Heart right ventricle (tissue), 16 donors: ENCODE measurements at regions not wholly inside any gene's neighbourhood (a gene's known extent, or its start where the extent isn't known, plus 50 kb on each side); places are given as distances from the start of the nearest gene placed in this dataset.

Experiments used
- ATAC-seq, 8 donors: fragments of 200-7000 bp; cut with Tn5 transposase; one replicate each; pipeline ENCODE4 v1.9.1; 2020; ENCODE audit warnings: mild to moderate bottlenecking in 8 of 8, moderate library complexity in 8 of 8, moderate number of reproducible peaks in 1 of 8
- DNase-seq, 2 donors: peaks; one replicate each; pipeline ENCODE4 v3.0.0-alpha.2; 2020
- H3K27ac ChIP-seq, 10 donors: fragments of 200-600 bp; sonication (generic) in 2 of 10; one replicate each; pipeline versions ENCODE4 v1.5.0 to v1.8.0; 2020 to 2022; ENCODE audit warnings: mild to moderate bottlenecking in 3 of 10
- H3K27me3 ChIP-seq, 7 donors: fragments of 200-600 bp; one replicate each; pipeline ENCODE4 v1.8.0; 2021 to 2022; ENCODE audit warnings: mild to moderate bottlenecking in 2 of 7
- H3K36me3 ChIP-seq, 9 donors: fragments of 200-600 bp; sonication (generic) in 1 of 9; one replicate each; pipeline versions ENCODE4 v1.5.0 to v1.8.0; 2020 to 2022; ENCODE audit warnings: mild to moderate bottlenecking in 2 of 9
- H3K4me1 ChIP-seq, 9 donors: fragments of 200-600 bp; sonication (generic) in 1 of 9; one replicate each; pipeline versions ENCODE4 v1.5.0 to v1.8.0; 2020 to 2022; ENCODE audit warnings: mild to moderate bottlenecking in 4 of 9
- H3K4me3 ChIP-seq, 10 donors: fragments of 200-600 bp; sonication (generic) in 2 of 10; one replicate each; pipeline versions ENCODE4 v1.5.0 to v1.8.0; 2020 to 2022; ENCODE audit warnings: mild to moderate bottlenecking in 7 of 10, moderate library complexity in 2 of 10
- H3K9me3 ChIP-seq, 11 donors: fragments of 200-600 bp in 10 of 11; sonication (generic) in 2 of 11; one replicate each; pipeline versions ENCODE4 v1.5.0 to v1.8.0; 2013 to 2022; ENCODE audit warnings: mild to moderate bottlenecking in 2 of 11, control low read depth in 1 of 11, moderate library complexity in 1 of 11
- WGBS, 2 donors: extraction: QIAGEN DNeasy Blood & Tissue Kit; methylation state at CpG; one replicate each; pipeline ENCODE4 v1.1.7; 2013; ENCODE audit warnings: inconsistent platforms in 1 of 2; 5-methylcytosine and 5-hydroxymethylcytosine counted together
- intact Hi-C, 10 donors: fragments of 100-400 bp; cut with DNase I; formaldehyde crosslinking; loops; one replicate each; pipeline versions ENCODE4 v1.11.1 to v1.14.2; 2022
- TF ChIP-seq, protein P1 (sequence below), 9 donors: fragments of 200-600 bp; sonication (generic) in 2 of 9; IDR thresholded peaks; one replicate each; pipeline versions ENCODE4 v1.5.0 to v1.8.0; 2021 to 2022; ENCODE audit warnings: antibody characterized with exemption in 9 of 9, mild to moderate bottlenecking in 5 of 9, moderate library complexity in 1 of 9
- donor health status: Arrhythmogenic right ventricular cardiomyopathy.
- donor health status: ischemic (EF 13 %, LVEDD 7.1; RV severe dilation, severe dysfunction).
- donor health status: healthy with polysubstance abuse.
- donor health status: DM: no; HTN: yes; CAD: no.
- donor health status: DM: no; HTN: no; CAD: no.
- donor health status: ischemic (EF 25% LVEDD 6.9; RV normal size, moderate dysfunction).
- donor health status: ischemic (EF 25% LVEDD 5.7; RV mildly dilated, moderate dysfunction).
- donor health status: healthy.
- donor health status: DM: yes; HTN: yes; CAD: no.
- donor health status: Ischemic cardiomyopathy.
- donor health status: ischemic (EF 35%, LVEDD 5.7; RV mildly dilated, moderate dysfunction).
- donor health status: nonischemic (EF 11% LVEDD 7.7; RV severe dilation, severe dysfunction).
- donor health status: DM: yes; HTN: yes; CAD: no.
- donor health status: PGD.
- donor health status: ischemic (EF 29% LVEDD 5.4; RV normal size, mild dysfunction).
- donor health status: nonischemic (EF 23%, LVEDD 6.1; RV moderate dilation, normal function).

DNA sequence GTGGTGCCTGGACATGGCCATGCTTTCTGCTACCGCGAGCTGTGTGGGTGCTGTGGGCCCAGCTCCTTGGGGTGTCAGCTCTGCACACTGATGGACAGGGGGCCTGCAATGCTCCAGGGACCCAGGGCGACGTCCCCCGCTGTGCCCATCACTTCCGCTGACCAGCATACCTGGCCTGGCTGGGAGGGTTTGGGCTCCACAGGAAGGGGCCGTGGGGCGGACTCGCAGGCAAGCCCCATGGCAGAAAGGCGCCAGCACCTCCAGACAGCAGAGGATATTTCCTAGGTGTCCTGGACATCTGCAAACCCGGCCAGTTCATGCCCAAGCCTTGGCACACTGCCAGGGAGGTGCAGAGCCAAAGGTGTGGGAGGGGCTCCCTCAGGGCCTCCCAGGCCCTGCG lies 295.8 kb upstream of the IRX4 start:
- WGBS, 2 donors: 90 to 91% methylated on average over 12 of the region's 12 CpGs
- intact Hi-C loops: no loop called here
- no peaks in the 10 kb centered on the region for H3K9me3 ChIP-seq
- no peak overlapping the region for H3K4me3 ChIP-seq
- H3K36me3 ChIP-seq: no peaks in the 10 kb centered on the region
- no peaks in the 10 kb centered on the region for H3K27me3 ChIP-seq
- no peaks in the 10 kb centered on the region for H3K4me1 ChIP-seq
- TF ChIP-seq, protein P1, sequence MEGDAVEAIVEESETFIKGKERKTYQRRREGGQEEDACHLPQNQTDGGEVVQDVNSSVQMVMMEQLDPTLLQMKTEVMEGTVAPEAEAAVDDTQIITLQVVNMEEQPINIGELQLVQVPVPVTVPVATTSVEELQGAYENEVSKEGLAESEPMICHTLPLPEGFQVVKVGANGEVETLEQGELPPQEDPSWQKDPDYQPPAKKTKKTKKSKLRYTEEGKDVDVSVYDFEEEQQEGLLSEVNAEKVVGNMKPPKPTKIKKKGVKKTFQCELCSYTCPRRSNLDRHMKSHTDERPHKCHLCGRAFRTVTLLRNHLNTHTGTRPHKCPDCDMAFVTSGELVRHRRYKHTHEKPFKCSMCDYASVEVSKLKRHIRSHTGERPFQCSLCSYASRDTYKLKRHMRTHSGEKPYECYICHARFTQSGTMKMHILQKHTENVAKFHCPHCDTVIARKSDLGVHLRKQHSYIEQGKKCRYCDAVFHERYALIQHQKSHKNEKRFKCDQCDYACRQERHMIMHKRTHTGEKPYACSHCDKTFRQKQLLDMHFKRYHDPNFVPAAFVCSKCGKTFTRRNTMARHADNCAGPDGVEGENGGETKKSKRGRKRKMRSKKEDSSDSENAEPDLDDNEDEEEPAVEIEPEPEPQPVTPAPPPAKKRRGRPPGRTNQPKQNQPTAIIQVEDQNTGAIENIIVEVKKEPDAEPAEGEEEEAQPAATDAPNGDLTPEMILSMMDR (IDR thresholded peaks at IDR 0.05): no peak
- ATAC-seq (no peak), DNase-seq (no peak)
- H3K27ac ChIP-seq: no peak overlapping the region

DNA sequence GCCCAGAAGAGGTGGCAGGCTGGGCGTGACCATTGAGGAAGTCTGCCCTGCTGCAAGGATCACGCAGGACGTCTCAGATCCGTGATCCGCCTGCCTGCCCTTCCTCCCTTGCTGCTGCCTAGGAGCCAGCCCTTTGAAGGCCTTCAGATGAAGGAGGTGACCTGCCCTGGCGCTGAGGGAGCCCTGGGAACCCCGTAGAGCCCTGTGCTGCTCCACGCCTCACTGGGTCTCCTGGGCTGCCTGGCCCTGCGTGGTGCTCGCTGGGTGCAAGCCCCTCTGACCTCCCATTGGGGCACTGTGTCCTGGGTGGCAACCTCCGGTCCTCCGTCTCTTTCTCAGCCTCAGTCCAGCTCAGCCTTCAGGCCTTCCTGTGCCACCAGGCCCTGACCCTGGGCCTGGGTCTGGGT lies 295.3 kb upstream of the IRX4 start:
- Histone ChIP-seq H3K4me3 (no peak overlapping the region), H3K27me3 (no peaks in the 10 kb centered on the region), H3K9me3 (no peaks in the 10 kb centered on the region), H3K4me1 (no peaks in the 10 kb centered on the region), H3K36me3 (no peaks in the 10 kb centered on the region), H3K27ac (no peak overlapping the region)
- TF ChIP-seq, protein P1 (IDR thresholded peaks at IDR 0.05): no peak
- WGBS, 2 donors: 81 to 87% methylated on average over 12 of the region's 12 CpGs
- ATAC-seq: peak in 1 of 8 donors; percentile 37
- intact Hi-C loops: no loop called here
- DNase-seq: no peak

DNA sequence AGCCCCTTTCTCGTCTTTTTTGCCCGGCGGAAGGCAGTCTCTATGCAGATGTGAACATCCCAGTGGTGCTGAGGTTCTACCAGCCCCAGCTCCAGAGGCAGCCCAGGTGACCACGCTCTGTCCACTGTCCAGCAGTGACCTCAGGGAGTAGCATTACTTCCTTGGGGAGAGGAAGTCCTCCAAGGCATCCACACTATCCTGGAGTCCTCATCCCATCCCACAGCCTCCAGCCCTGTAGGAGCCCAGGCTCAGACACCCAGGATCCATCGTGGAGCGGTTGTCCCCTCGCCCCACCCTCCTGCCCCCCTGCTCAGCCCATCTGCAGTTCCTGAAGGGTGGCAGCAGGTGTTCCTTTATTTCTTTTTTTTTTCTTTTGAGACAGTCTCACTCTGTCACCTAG lies 294.5 kb upstream of the IRX4 start:
- intact Hi-C loops: no loop called here
- no peaks in the 10 kb centered on the region for H3K4me1 ChIP-seq

DNA sequence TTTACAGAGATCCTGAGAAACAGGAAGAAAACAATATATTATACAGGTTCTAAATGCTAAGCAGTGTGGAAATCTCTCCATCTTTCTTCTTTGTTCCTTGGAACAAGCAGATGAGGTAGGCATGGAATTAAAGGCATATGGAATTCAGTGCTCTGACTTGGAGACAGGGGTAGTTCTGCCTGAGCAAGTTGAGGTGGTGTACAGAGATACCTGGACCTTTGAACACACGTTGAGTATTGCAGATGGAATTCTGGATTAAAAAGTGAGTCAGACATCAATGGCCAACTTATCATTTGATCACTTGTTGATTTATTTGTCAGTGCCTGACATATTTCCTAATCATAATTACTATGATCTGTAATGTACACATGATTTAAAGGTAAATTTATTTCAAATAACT lies 293.9 kb upstream of the IRX4 start:
- TF ChIP-seq, protein P1 (IDR thresholded peaks at IDR 0.05): no peak
- Histone ChIP-seq H3K4me3 (no peak overlapping the region), H3K4me1 (no peaks in the 10 kb centered on the region), H3K27me3 (peaks cover 0 to 11% (median 5%) of the 10 kb centered on the region in 7 donors), H3K9me3 (no peaks in the 10 kb centered on the region), H3K36me3 (no peaks in the 10 kb centered on the region), H3K27ac (no peak overlapping the region)
- intact Hi-C loops: no loop called here
- 47 to 67% methylated on average over 1 of the region's 1 CpG for WGBS, 2 donors
- no peak for ATAC-seq
- no peak for DNase-seq

More for the DNA sequence above, 294.5 kb upstream of the IRX4 start:
- DNase-seq (no peak), ATAC-seq (no peak)
- Histone ChIP-seq H3K36me3 (no peaks in the 10 kb centered on the region), H3K27ac (no peak overlapping the region), H3K27me3 (peaks cover 0 to 7% (median under 1%) of the 10 kb centered on the region in 7 donors), H3K4me3 (no peak overlapping the region), H3K9me3 (no peaks in the 10 kb centered on the region)
- WGBS, 2 donors: 91 to 92% methylated on average over 7 of the region's 7 CpGs
- TF ChIP-seq, protein P1 (IDR thresholded peaks at IDR 0.05): no peak
